MM.1S (cell line): ENCODE measurements at regions not wholly inside any gene's neighbourhood (a gene's known extent, or its start where the extent isn't known, plus 50 kb on each side); places are given as distances from the start of the nearest gene placed in this dataset.

Experiments used
- EZH2 ChIP-seq: fragments of 300-600 bp; sonication (generic); optimal IDR thresholded peaks from 2 replicates; pipeline ENCODE3; 2017; ENCODE audit warnings: low read depth, mild to moderate bottlenecking, antibody characterized with exemption, low read length, mixed read lengths
- EZH2phosphoT487 ChIP-seq: fragments of 300-600 bp; sonication (generic); IDR thresholded peaks from 2 replicates; pipeline ENCODE4 v1.6.1; 2018; ENCODE audit warnings: antibody characterized with exemption, low read length
- TF ChIP-seq, protein P1 (sequence below): fragments of 300-600 bp; sonication (generic); IDR thresholded peaks from 2 replicates; pipeline ENCODE4 v1.5.1; 2016; ENCODE audit warnings: antibody characterized with exemption, low read length, mixed read lengths

DNA sequence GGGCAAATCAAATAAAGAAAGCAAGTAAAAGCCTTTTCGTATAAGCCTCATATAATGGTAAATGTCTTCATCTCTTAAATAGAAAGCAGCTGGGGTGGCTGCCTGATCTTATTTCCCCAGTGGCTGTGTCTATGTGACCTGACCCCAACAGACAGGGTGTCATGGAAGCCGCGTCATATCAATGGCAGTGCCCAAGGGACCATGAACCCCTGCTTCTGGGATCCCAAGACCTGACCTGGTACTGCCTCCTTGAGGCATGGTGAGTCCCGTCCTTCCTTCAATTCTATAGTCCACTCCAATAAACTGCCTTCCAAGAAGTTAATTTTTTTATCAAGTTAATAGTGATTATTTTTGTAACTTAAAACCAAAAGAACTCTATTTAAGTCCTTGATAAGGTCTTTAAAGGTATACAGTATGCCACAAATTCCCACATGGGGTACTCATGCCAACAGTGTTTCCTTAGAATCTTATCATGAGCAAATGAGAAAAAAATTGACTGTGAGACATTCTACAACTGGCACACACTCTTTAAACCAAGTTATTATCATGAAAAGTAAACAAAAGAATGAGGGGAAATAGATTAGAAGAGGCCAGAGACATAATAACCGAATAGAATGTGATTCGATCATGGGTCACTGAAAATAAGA lies 104.6 kb downstream of the ADSS2 start:
- TF ChIP-seq, protein P1, sequence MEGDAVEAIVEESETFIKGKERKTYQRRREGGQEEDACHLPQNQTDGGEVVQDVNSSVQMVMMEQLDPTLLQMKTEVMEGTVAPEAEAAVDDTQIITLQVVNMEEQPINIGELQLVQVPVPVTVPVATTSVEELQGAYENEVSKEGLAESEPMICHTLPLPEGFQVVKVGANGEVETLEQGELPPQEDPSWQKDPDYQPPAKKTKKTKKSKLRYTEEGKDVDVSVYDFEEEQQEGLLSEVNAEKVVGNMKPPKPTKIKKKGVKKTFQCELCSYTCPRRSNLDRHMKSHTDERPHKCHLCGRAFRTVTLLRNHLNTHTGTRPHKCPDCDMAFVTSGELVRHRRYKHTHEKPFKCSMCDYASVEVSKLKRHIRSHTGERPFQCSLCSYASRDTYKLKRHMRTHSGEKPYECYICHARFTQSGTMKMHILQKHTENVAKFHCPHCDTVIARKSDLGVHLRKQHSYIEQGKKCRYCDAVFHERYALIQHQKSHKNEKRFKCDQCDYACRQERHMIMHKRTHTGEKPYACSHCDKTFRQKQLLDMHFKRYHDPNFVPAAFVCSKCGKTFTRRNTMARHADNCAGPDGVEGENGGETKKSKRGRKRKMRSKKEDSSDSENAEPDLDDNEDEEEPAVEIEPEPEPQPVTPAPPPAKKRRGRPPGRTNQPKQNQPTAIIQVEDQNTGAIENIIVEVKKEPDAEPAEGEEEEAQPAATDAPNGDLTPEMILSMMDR = no peak
- TF ChIP-seq EZH2 (no peak), EZH2phosphoT487 (no peak)
